Right cardiac atrium (tissue), 5 donors: ENCODE measurements at regions not wholly inside any gene's neighbourhood (a gene's known extent, or its start where the extent isn't known, plus 50 kb on each side); places are given as distances from the start of the nearest gene placed in this dataset.

Experiments
- ATAC-seq, 2 donors: fragments of 200-7000 bp; cut with Tn5 transposase; one replicate each; pipeline versions ENCODE4 v1.8.0 to v1.9.1; 2020; ENCODE audit warnings: moderate library complexity in 2 of 2, mild to moderate bottlenecking in 1 of 2
- DNase-seq, 3 donors: peaks; one replicate each; pipeline ENCODE4 v3.0.0-alpha.2; 2020
- H3K27ac ChIP-seq: one replicate; pipeline ENCODE4 v1.5.1; 2013; ENCODE audit warnings: mild to moderate bottlenecking, low read length, control low read depth, moderate library complexity
- H3K27me3 ChIP-seq: one replicate; pipeline ENCODE4 v1.6.1; 2013; ENCODE audit not compliant: control insufficient read depth, insufficient read depth
- H3K4me1 ChIP-seq: one replicate; pipeline ENCODE4 v1.6.1; 2013; ENCODE audit warnings: low read length; ENCODE audit not compliant: control insufficient read depth, insufficient read depth
- H3K4me3 ChIP-seq: one replicate; pipeline ENCODE4 v1.5.1; 2013; ENCODE audit warnings: low read length, control low read depth
- H3K9me3 ChIP-seq: one replicate; pipeline ENCODE4 v1.6.1; 2013; ENCODE audit warnings: low read length; ENCODE audit not compliant: control insufficient read depth
- WGBS: extraction: QIAGEN DNeasy Blood & Tissue Kit; methylation state at CpG from one replicate; pipeline ENCODE4 v1.1.7; 2013; 5-methylcytosine and 5-hydroxymethylcytosine counted together
- intact Hi-C, 4 donors: fragments of 100-400 bp; cut with DNase I; formaldehyde crosslinking; loops; one replicate each; pipeline versions ENCODE4 v1.11.0 to v1.14.0; 2022 to 2023
- donor health status: healthy with polysubstance abuse.
- donor health status: DM: no; HTN: yes; CAD: no.
- donor health status: DM: no; HTN: no; CAD: no.
- donor health status: DM: no; HTN: yes; CAD: no; lungs with severe emphysema.
- donor health status: DM: yes; HTN: yes; CAD: no.

DNA sequence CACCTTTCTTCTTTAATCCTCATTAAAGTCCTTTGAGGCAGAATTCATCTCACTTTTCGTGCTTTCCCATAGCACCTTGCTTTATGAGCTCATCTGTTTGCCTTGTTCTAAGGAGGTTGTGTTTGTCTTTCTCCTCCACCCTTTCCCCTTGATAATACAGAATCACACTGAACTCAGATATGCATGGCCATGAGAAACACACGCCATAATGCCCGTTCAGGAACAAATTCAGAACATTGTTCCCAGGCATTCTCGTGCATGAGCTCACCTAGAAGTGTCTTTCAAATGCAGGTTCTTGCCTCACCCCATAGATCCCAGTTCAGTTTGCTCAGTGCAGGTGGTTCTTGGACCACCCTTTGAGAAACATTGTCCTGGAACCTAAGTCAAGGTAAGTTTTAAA lies 71.1 kb downstream of the TMEM114 start:
- H3K9me3 ChIP-seq: no peaks in the 10 kb centered on the region
- no peak for DNase-seq
- H3K4me3 ChIP-seq: no peak overlapping the region
- intact Hi-C loops: no loop called here
- no peaks in the 10 kb centered on the region for H3K4me1 ChIP-seq
- no peaks in the 10 kb centered on the region for H3K27me3 ChIP-seq
- WGBS: 62% methylated on average over 4 of the region's 4 CpGs
- peak; percentile 38 to 95 for ATAC-seq
- no peak overlapping the region for H3K27ac ChIP-seq

DNA sequence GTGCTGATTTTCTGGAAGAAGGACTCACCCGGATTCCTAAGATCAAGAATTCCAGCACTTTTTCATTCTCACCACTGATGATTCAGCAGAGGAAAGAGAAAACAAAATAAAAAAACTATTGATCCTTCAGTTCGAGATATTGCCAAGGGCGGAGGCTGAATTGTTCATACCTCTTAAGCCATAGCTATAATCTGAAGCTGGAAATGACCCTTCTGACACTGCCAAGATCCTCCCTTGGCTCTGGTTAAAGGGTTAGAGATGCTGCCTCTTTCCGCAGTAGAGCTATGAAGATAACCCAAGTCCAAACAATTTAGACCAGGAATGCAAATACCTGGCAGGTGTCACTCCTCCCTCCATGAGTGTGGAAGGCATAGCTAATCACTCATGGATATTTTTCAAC lies 73.0 kb downstream of the TMEM114 start:
- ATAC-seq (no peak), DNase-seq (no peak)
- WGBS: 85% methylated on average over 4 of the region's 4 CpGs
- H3K4me1 ChIP-seq: no peaks in the 10 kb centered on the region
- H3K27me3 ChIP-seq: no peaks in the 10 kb centered on the region
- intact Hi-C loops: no loop called here
- no peak overlapping the region for H3K27ac ChIP-seq
- no peak overlapping the region for H3K4me3 ChIP-seq
- no peaks in the 10 kb centered on the region for H3K9me3 ChIP-seq

DNA sequence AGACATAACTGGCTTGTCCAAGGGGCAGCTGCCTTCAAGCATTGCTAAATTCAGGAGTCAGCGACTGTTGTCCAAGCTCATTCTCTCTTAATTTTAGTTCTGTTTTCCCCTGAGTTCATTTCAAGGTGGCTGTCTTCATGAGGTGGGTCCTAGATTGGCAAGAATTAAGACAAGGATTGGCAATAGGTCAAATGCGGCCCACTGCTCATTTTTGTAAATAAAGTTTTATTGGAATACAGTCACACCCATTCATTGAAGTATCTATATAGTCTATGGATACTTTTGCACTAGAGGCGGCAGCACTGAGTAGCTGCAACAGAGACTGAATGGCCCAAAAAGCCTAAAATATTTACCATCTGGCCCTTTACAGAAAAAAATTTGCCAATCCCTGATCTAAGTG lies 73.8 kb downstream of the TMEM114 start:
- Histone ChIP-seq H3K27ac (no peak overlapping the region), H3K9me3 (no peaks in the 10 kb centered on the region), H3K27me3 (no peaks in the 10 kb centered on the region), H3K4me3 (no peak overlapping the region), H3K4me1 (no peaks in the 10 kb centered on the region)
- no peak for DNase-seq
- intact Hi-C loops: no loop called here
- ATAC-seq: no peak
- 91% methylated on average over 3 of the region's 3 CpGs for WGBS

DNA sequence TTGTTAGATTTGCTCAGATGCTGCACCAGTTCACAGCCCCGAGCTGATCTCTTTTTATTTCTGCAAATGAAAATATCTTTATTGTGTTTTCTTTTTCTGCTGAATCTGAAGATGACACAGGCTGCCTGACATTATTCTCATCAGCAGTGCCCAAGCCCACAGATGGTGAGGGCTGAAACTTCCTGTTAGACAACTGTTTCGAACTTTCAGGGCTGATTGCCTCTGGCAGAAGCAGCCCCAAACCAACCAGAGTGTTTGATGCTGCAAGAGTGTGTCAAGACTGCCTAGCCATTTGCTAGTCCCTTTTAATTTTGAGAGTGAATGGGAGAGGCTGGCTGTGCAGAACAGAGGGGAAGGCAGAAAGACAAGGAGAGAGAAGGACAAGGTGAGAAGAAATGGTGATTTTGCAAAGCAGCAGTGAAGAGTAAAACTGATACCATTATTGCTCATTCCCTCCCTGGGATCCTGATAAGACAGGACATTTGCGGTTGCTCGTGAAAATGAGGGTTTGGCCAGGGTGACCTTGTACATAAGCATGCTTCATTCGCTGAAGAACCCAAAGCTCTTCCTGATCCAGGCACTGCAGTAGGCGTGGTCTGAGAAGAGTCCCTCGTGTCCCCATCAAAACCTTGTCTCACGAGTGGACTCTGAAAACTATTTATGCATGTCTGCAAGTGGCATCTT lies 77.2 kb downstream of the TMEM114 start:
- DNase-seq (no peak), ATAC-seq (no peak)
- Histone ChIP-seq H3K4me3 (no peak overlapping the region), H3K27ac (no peak overlapping the region), H3K4me1 (no peaks in the 10 kb centered on the region), H3K9me3 (no peaks in the 10 kb centered on the region), H3K27me3 (no peaks in the 10 kb centered on the region)
- intact Hi-C loops: no loop called here
- 57% methylated on average over 8 of the region's 8 CpGs for WGBS

DNA sequence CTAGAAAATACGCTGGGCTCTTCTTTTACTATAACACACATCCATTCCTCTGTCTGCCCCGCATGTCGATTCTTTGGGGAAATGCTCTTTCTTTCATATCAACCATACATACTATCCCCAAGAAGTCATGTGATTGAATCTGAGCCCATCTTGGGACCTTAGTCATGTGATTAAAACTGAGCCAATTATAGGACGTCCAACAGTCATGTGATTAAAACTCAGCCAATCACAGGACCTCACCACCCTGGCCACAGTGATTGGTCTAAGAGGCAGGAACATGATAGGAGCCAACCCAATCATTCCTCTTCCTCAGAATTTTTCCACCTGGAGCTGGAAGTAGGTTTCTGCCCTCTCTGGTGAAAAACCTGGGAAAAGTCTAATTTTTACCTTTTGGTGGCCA lies 78.8 kb downstream of the TMEM114 start:
- intact Hi-C loops: no loop called here
- WGBS: 85% methylated on average over 4 of the region's 4 CpGs
- no peak for ATAC-seq

DNA sequence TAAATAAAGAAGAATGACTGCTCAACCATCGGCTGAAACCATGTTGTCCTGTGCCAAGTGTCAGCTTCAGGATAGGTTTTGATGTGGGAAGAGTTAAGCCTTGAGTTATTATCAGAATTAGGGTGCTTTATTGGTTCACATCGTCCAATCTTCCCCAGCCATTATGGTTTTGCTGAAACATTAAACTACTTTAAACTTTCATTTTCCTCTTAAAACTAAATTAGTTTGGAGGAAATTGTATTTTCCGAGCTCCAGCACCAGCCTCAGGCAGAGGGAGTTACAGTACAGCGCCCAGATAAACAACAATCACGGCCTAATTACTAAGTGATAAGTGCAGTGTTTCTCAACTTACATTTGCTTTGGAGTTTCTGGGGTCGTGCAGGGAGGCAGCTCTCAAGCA lies 80.2 kb downstream of the TMEM114 start:
- no peaks in the 10 kb centered on the region for H3K9me3 ChIP-seq
- no peak overlapping the region for H3K27ac ChIP-seq
- no peaks in the 10 kb centered on the region for H3K4me1 ChIP-seq
- H3K4me3 ChIP-seq: no peak overlapping the region
- intact Hi-C loops: no loop called here
- 56% methylated on average over 6 of the region's 6 CpGs for WGBS
- no peak for DNase-seq
- no peaks in the 10 kb centered on the region for H3K27me3 ChIP-seq
- ATAC-seq: no peak

More for the DNA sequence above, 78.8 kb downstream of the TMEM114 start:
- H3K27me3 ChIP-seq: no peaks in the 10 kb centered on the region
- no peaks in the 10 kb centered on the region for H3K4me1 ChIP-seq
- no peak for DNase-seq
- no peak overlapping the region for H3K27ac ChIP-seq
- H3K9me3 ChIP-seq: no peaks in the 10 kb centered on the region
- H3K4me3 ChIP-seq: no peak overlapping the region

DNA sequence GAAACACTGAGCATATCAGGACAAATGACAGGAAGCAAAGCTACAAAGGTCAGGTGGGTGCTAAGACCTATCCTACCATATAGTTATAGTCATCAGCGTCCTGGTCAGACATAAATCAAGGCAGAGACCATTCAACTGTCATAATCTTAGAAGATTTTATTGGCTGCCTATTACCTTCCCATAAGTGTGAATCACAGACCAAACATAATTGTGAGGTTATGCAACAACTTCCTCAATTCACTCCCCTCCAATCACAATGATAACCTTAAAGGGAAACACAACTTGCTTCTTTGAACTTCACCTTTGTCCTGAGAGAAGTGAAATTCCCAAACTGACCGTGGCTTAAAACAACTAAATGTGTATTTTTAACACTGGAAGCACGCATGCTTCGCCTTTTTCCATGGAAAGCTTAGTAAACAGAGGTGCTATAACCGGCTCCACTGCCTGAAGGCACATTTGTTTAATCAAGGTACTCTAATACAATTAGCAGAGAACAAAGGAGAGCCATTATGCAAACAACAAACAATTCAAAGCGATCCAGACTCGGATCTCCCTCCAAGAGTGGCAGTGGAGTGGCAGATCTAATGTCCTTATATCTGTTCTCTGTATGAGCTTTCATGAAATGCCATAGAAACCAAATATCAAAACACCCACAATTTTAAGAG lies 84.9 kb downstream of the TMEM114 start:
- 22% methylated on average over 7 of the region's 7 CpGs for WGBS
- Histone ChIP-seq H3K4me1 (no peaks in the 10 kb centered on the region), H3K27me3 (no peaks in the 10 kb centered on the region), H3K9me3 (no peaks in the 10 kb centered on the region), H3K4me3 (no peak overlapping the region), H3K27ac (no peak overlapping the region)
- DNase-seq (no peak), ATAC-seq (peak in 1 of 2 donors; percentile 71)
- intact Hi-C loops: no loop called here

DNA sequence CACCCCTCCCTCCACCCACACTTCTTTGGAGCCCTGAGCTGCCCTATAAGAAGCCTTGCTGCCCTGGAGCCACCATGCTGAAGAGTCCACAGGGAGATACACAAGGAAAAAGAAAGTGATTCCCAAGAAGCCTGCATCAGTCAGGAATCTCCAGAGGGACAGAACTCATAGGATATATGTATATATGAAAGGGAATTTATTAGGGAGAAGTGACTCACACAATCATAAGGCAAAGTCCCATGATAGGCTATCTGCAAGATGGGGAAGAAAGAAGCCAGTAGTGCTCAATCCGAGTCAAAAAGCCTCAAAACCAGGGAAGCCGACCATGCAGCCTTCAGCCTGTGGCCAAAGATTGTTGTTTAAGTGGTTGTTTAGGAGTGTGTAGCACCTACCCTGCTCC lies 87.9 kb downstream of the TMEM114 start:
- DNase-seq (no peak), ATAC-seq (no peak)
- Histone ChIP-seq H3K27me3 (no peaks in the 10 kb centered on the region), H3K9me3 (no peaks in the 10 kb centered on the region), H3K4me3 (no peak overlapping the region), H3K4me1 (no peaks in the 10 kb centered on the region), H3K27ac (no peak overlapping the region)
- whole genome bisulfite sequencing: 59% methylated on average over 2 of the region's 2 CpGs
- intact Hi-C loops: no loop called here

DNA sequence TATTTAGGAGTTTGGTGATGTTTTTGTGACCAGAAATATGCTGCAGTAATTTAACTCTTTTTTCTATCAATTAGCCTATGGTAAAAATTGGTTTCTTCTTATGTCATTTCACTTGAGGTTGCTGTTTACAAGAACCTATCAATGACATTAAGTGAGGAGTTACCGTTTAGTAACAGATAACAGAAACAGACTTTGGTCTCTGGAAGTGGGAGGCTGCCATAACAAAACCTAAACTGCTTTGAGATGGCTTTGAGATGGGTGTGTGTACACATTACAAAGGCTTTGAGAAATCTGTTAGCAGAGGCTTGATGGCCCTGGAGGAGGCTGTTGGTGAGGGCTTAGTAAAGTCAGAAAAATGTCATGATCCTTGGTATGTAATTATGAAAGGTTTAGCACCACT lies 90.0 kb downstream of the TMEM114 start:
- ATAC-seq (no peak), DNase-seq (no peak)
- no peak overlapping the region for H3K4me3 ChIP-seq
- H3K4me1 ChIP-seq: no peaks in the 10 kb centered on the region
- intact Hi-C loops: no loop called here
- no peak overlapping the region for H3K27ac ChIP-seq
- WGBS: 37% methylated on average over 1 of the region's 1 CpG
- no peaks in the 10 kb centered on the region for H3K27me3 ChIP-seq
- H3K9me3 ChIP-seq: no peaks in the 10 kb centered on the region

DNA sequence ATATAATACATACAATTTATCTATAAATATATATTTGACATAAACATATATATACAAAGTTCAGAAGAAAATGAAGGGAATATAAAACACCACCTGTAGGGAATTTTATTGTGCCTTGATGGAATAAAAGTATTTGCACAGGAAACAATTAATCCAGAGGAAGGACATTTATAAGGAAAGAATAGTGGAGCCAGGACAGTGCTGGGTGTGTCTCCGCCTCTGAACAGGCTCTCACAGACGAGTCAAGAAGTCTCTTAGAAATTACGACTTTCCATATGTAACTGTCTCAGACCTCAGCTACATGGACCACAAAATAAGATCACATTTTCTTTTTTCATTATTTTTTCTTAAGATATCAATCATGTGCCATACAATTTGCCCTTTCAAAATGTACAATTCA lies 93.9 kb downstream of the TMEM114 start:
- Histone ChIP-seq H3K27me3 (no peaks in the 10 kb centered on the region), H3K4me3 (no peak overlapping the region), H3K9me3 (no peaks in the 10 kb centered on the region), H3K27ac (no peak overlapping the region), H3K4me1 (no peaks in the 10 kb centered on the region)
- ATAC-seq (no peak), DNase-seq (no peak)
- intact Hi-C loops: no loop called here
- WGBS: 54% methylated on average over 3 of the region's 3 CpGs

DNA sequence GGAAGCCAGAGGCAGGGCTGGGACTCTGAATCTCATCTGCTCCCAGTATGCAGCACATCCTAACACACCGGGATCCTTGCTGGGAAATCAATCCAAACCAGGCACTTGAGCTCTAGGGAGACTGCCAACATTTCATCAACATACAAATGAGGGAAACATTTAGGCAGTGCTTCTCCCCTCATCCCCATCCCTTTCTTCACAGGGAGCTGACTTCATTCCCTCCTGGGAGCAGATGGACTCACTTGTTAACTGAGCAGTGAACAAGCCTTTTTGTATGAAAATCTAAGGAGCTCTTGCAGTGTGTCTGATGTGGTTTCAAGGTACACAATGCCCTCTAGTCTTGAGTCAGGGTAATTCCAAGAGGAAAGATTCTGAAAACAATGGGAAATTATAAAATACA lies 96.3 kb downstream of the TMEM114 start:
- WGBS: 22% methylated on average over 1 of the region's 1 CpG
- intact Hi-C loops: no loop called here
- Histone ChIP-seq H3K4me3 (no peak overlapping the region), H3K9me3 (no peaks in the 10 kb centered on the region), H3K27me3 (no peaks in the 10 kb centered on the region), H3K27ac (no peak overlapping the region), H3K4me1 (no peaks in the 10 kb centered on the region)
- ATAC-seq (no peak), DNase-seq (no peak)

DNA sequence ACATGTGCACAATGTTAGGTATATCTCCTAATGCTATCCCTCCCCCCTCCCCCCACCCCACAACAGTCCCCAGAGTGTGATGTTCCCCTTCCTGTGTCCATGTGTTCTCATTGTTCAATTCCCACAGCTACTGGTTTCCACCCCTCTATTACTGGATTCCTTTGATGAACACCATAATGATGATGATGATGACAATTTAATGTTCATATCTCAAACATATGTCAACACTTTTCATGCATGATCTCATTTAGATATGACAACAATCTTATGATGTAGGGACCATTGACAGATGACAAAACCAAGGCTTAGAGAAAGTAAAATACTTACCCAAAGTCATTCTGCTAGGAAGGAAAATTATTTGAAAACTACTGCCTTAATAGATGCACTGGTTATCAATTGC lies 97.6 kb downstream of the TMEM114 start:
- Histone ChIP-seq H3K4me1 (no peaks in the 10 kb centered on the region), H3K9me3 (no peaks in the 10 kb centered on the region), H3K27me3 (no peaks in the 10 kb centered on the region), H3K4me3 (no peak overlapping the region), H3K27ac (no peak overlapping the region)
- DNase-seq (no peak), ATAC-seq (no peak)
- intact Hi-C loops: no loop called here
